Thyroid gland (tissue), 4 donors: ENCODE measurements at regions not wholly inside any gene's neighbourhood (a gene's known extent, or its start where the extent isn't known, plus 50 kb on each side); places are given as distances from the start of the nearest gene placed in this dataset.

Experiments used
- DNase-seq, 2 donors: peaks; one replicate each; pipeline ENCODE4 v3.0.0-alpha.2; 2019
- H3K27ac ChIP-seq, 3 donors: fragments of 200-600 bp; sonication (generic); 1 replicate in 2 of 3; 2 replicates in 1 of 3; pipeline ENCODE4 v1.5.1; 2016 to 2019; ENCODE audit warnings: mild to moderate bottlenecking in 1 of 3, moderate library complexity in 1 of 3
- H3K27me3 ChIP-seq: fragments of 200-600 bp; sonication (generic); one replicate; pipeline ENCODE4 v1.5.1; 2019
- H3K36me3 ChIP-seq, 2 donors: fragments of 200-600 bp; sonication (generic); one replicate each; pipeline ENCODE4 v1.5.1; 2016 to 2019
- H3K4me1 ChIP-seq, 2 donors: fragments of 200-600 bp; sonication (generic); one replicate each; pipeline ENCODE4 v1.5.1; 2017 to 2019
- H3K4me3 ChIP-seq, 3 donors: fragments of 200-600 bp; sonication (generic); replicated peaks in 1 of 3; 1 replicate in 2 of 3; 2 replicates in 1 of 3; pipeline ENCODE4 v1.5.1; 2016; ENCODE audit warnings: mild to moderate bottlenecking in 1 of 3
- H3K9me3 ChIP-seq: fragments of 200-600 bp; sonication (generic); one replicate; pipeline ENCODE4 v1.5.1; 2017
- CTCF ChIP-seq, 6 experiments: fragments of 200-600 bp in 3 of 6; fragments of 450-650 bp in 3 of 6; sonication (generic) in 3 of 6; IDR thresholded peaks; one replicate each; pipeline ENCODE4 v1.5.1; 2016 to 2019; ENCODE audit warnings: antibody characterized with exemption in 6 of 6, mild to moderate bottlenecking in 2 of 6, inconsistent platforms in 1 of 6, moderate library complexity in 1 of 6
- POLR2A ChIP-seq, 2 donors: fragments of 450-650 bp; IDR thresholded peaks; one replicate each; pipeline ENCODE4 v1.6.1; 2017; ENCODE audit warnings: antibody characterized with exemption in 2 of 2, mild to moderate bottlenecking in 2 of 2, moderate library complexity in 1 of 2
- WGBS, 2 donors: methylation state at CpG; one replicate each; pipeline ENCODE4 v1.1.5; 2017; 5-methylcytosine and 5-hydroxymethylcytosine counted together
- intact Hi-C: fragments of 100-400 bp; cut with DNase I; formaldehyde crosslinking; loops from one replicate; pipeline ENCODE4 v1.15.1; 2023

- H3K27me3 ChIP-seq, result no peaks in the 10 kb centered on the region
- WGBS, 2 donors, result 73 to 81% methylated on average over 2 of the region's 2 CpGs
- no peaks in the 10 kb centered on the region for H3K4me1 ChIP-seq
- no peak overlapping the region for H3K4me3 ChIP-seq
- no peak for DNase-seq
- TF ChIP-seq POLR2A (IDR thresholded peaks at IDR 0.05) (no peak), CTCF (IDR thresholded peaks at IDR 0.05) (no peak)
- intact Hi-C loops, result no loop called here
- H3K36me3 ChIP-seq, result no peaks in the 10 kb centered on the region
- H3K9me3 ChIP-seq, result no peaks in the 10 kb centered on the region
- no peak overlapping the region for H3K27ac ChIP-seq
Observed at GRCh38 chr18:51593931-51594330, 396.4 kb upstream of the MEX3C start.

GRCh38 chr18:51603111-51603510 is 405.6 kb upstream of the MEX3C start:
- H3K36me3 ChIP-seq, result no peaks in the 10 kb centered on the region

GRCh38 chr18:51603551-51603950 is 406.1 kb upstream of the MEX3C start:
- DNase-seq, result no peak
- 28 to 43% methylated on average over 4 of the region's 4 CpGs for WGBS, 2 donors
- no peaks in the 10 kb centered on the region for H3K36me3 ChIP-seq
- no peak for TF ChIP-seq CTCF (IDR thresholded peaks at IDR 0.05)
- TF ChIP-seq POLR2A (IDR thresholded peaks at IDR 0.05), result no peak
- intact Hi-C loops, result no loop called here
- no peak overlapping the region for H3K4me3 ChIP-seq
- H3K4me1 ChIP-seq, result no peaks in the 10 kb centered on the region
- H3K27me3 ChIP-seq, result no peaks in the 10 kb centered on the region
- no peak overlapping the region for H3K27ac ChIP-seq
- H3K9me3 ChIP-seq, result no peaks in the 10 kb centered on the region

More at GRCh38 chr18:51603111-51603510, 405.6 kb upstream of the MEX3C start:
- Histone ChIP-seq H3K4me1 (no peaks in the 10 kb centered on the region), H3K27ac (no peak overlapping the region), H3K4me3 (no peak overlapping the region), H3K9me3 (no peaks in the 10 kb centered on the region), H3K27me3 (no peaks in the 10 kb centered on the region)
- DNase-seq, result no peak
- intact Hi-C loops, result no loop called here
- TF ChIP-seq CTCF (IDR thresholded peaks at IDR 0.05) (no peak), POLR2A (IDR thresholded peaks at IDR 0.05) (no peak)

- WGBS, 2 donors, result 76 to 77% methylated on average over 1 of the region's 1 CpG
- no peak for DNase-seq
- Histone ChIP-seq H3K27ac (no peak overlapping the region), H3K4me3 (no peak overlapping the region), H3K36me3 (no peaks in the 10 kb centered on the region), H3K27me3 (no peaks in the 10 kb centered on the region), H3K9me3 (no peaks in the 10 kb centered on the region), H3K4me1 (peaks cover 0 to 5% of the 10 kb centered on the region in 2 donors)
- TF ChIP-seq CTCF (IDR thresholded peaks at IDR 0.05) (no peak), POLR2A (IDR thresholded peaks at IDR 0.05) (no peak)
- intact Hi-C loops, result no loop called here
Observed at GRCh38 chr18:51610481-51610880, 413.0 kb upstream of the MEX3C start.

- WGBS, 2 donors, result 88 to 96% methylated on average over 1 of the region's 1 CpG
- H3K4me1 ChIP-seq, result peaks cover 0 to 5% of the 10 kb centered on the region in 2 donors
Observed at GRCh38 chr18:51611326-51611725, 413.8 kb upstream of the MEX3C start.

More at GRCh38 chr18:51611326-51611725, 413.8 kb upstream of the MEX3C start:
- H3K9me3 ChIP-seq, result no peaks in the 10 kb centered on the region
- no peak for TF ChIP-seq CTCF (IDR thresholded peaks at IDR 0.05)
- H3K4me3 ChIP-seq, result no peak overlapping the region
- DNase-seq, result no peak
- no peaks in the 10 kb centered on the region for H3K27me3 ChIP-seq
- intact Hi-C loops, result no loop called here
- no peak overlapping the region for H3K27ac ChIP-seq
- no peaks in the 10 kb centered on the region for H3K36me3 ChIP-seq
